ENCODE measurements at regions not wholly inside any gene's neighbourhood (a gene's known extent, or its start where the extent isn't known, plus 50 kb on each side); places are given as distances from the start of the nearest gene placed in this dataset.
A peak's percentile ranks its signal among the peaks of the same experiment; 100 is the strongest.

DNA sequence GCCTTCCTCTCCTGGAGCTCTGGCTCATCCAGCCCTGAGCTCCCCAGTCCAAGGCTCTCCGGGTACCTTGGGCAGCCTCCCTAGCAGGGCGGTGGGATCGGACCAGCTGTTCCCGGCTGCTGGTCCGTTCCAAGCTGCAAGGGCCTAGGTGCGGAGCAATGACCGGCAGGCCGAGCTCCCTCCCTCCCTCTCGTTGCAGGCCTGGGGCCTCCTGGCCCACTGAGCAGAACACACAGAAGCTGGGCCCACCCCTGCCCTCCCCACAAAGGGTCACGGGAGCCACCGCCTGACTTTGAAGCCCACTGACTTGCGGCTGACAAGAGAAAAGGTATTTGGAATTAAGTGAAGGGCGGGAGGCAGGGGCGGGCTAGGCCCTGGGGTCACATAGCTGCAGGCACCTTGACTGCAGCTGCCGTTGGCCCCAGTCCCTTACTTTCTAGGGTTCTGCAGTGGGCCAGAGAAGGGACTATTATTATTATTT, 104.7 kb upstream of the IER5L start:
- Mint-ChIP-seq H3K4me3 (no peak overlapping the region), H3K27ac (no peak overlapping the region), H3K9me3 (no peaks in the 10 kb centered on the region), H3K4me1 (no peaks in the 10 kb centered on the region), H3K27me3 (ENCODE audit: low read depth in 3 of 3) (peaks cover 1 to 2% (median 2%) of the 10 kb centered on the region in 3 donors), H3K36me3 (no peaks in the 10 kb centered on the region)
- no peak for DNase-seq

DNA sequence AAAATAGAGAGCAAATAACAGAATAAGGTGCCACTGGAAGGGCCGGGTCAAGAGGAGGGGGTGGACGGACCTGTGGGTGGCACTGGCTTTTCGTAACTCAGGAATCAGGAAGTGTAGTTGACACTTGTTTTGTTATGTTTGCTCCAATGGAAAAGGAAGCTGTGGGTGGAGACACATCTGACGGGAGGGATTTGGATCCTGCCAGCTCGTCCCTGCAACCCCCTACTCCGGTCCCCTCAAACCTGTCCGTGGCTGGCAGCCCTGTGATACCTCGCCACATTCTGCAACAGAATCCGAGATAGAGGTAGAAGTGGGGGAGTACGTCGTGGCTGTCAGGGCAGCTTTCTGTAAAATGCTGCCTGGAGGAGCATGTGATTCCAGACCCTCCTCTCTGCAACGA, 104.2 kb upstream of the IER5L start:
- DNase-seq: no peak
- no peaks in the 10 kb centered on the region for H3K4me1 Mint-ChIP-seq
- no peak overlapping the region for H3K27ac Mint-ChIP-seq
- H3K27me3 Mint-ChIP-seq (ENCODE audit: low read depth in 3 of 3): peaks cover 1 to 2% (median 2%) of the 10 kb centered on the region in 3 donors
- no peak overlapping the region for H3K4me3 Mint-ChIP-seq
- H3K36me3 Mint-ChIP-seq: no peaks in the 10 kb centered on the region
- no peaks in the 10 kb centered on the region for H3K9me3 Mint-ChIP-seq

DNA sequence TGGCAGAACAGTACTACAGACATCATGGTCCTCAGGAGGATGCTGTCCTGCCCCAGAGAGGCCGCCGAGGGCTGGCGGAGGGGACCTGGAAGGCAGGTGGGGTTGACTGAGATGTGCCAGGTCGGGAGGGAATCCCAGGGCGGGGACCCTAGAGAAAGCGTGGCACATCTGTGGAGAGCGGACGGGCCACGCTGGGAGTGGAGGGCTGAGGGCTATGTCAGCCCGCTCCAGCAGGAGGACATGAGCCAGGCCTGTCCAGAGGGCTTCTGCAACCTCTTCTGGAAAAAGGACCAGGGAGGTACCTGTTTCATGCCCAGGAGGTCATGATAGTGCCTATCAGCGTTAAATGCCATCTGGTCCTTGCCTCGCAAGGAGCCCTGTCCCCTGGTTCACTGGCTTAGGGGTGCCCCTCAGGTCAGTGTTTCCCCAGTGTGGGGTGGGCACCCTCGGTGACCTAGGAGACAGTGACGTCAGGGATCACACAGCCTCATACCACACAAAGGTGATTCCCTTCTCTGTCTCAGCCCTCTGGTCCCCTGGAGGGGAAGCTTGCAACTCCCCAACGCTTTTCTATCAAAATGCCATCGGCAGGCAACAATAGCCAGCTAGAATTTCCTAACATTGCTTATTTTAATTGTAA, 103.6 kb upstream of the IER5L start:
- Mint-ChIP-seq H3K4me1 (no peaks in the 10 kb centered on the region), H3K36me3 (no peaks in the 10 kb centered on the region), H3K9me3 (no peaks in the 10 kb centered on the region), H3K27me3 (ENCODE audit: low read depth in 3 of 3) (peaks cover 4 to 8% (median 5%) of the 10 kb centered on the region in 3 donors), H3K27ac (no peak overlapping the region), H3K4me3 (no peak overlapping the region)
- DNase-seq: no peak

DNA sequence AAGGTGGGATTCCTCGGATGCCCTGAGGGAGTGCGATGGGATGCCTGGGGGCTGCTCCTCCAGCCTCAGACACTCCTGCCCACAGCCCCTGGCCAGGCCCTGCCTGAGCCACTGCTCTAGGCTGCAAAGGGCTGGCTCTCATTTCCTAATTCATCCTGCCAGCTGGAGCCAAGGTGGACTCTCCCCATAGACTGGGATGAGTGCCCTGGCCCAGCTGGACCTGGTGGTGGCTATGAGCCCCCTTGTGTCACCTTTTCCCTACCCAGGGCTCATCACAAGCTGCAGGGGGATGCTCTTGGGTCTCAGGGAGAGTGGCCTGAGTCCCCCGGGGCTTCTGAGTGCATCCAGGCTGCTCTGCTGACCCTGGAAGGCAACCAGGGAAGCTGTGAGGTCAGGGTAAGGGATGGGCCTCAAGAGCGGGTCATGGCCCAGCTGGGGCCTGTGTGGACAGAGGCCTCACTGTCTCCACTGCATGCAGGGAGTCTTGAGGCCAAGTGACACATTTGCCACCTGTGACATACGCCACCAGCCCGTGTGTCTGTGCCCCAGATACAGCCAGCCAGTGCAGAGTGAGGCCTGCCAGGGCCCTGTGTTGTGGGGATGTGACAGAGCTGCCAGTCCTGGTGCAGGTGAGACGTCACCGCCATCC, 102.7 kb upstream of the IER5L start:
- Mint-ChIP-seq H3K9me3 (no peaks in the 10 kb centered on the region), H3K36me3 (no peaks in the 10 kb centered on the region), H3K27me3 (ENCODE audit: low read depth in 3 of 3) (peaks cover 4 to 8% (median 7%) of the 10 kb centered on the region in 3 donors), H3K4me1 (no peaks in the 10 kb centered on the region), H3K27ac (no peak overlapping the region), H3K4me3 (no peak overlapping the region)
- DNase-seq: no peak

DNA sequence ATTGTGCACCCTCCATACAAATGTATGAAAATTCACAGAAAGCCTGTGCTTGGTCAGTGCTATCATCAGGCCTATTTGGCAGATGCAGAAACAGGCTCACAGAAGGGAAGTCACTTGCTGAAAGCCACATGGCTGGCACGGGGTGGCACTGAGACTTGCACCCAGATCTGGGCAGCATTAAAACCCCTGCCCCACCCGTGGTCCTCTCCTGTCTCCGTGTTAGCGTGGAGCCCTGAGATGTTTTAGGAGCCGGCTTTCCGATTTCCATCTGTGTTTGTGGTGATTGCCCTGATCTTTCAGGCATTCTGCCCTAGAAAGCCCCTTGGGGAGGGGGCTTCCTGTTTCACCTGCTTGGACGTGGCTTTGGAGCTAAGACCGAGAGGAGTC, 102.2 kb upstream of the IER5L start:
- DNase-seq: no peak
- Mint-ChIP-seq H3K4me1 (no peaks in the 10 kb centered on the region), H3K36me3 (no peaks in the 10 kb centered on the region), H3K4me3 (no peak overlapping the region), H3K27me3 (ENCODE audit: low read depth in 3 of 3) (peaks cover 4 to 8% (median 7%) of the 10 kb centered on the region in 3 donors), H3K27ac (no peak overlapping the region), H3K9me3 (no peaks in the 10 kb centered on the region)

DNA sequence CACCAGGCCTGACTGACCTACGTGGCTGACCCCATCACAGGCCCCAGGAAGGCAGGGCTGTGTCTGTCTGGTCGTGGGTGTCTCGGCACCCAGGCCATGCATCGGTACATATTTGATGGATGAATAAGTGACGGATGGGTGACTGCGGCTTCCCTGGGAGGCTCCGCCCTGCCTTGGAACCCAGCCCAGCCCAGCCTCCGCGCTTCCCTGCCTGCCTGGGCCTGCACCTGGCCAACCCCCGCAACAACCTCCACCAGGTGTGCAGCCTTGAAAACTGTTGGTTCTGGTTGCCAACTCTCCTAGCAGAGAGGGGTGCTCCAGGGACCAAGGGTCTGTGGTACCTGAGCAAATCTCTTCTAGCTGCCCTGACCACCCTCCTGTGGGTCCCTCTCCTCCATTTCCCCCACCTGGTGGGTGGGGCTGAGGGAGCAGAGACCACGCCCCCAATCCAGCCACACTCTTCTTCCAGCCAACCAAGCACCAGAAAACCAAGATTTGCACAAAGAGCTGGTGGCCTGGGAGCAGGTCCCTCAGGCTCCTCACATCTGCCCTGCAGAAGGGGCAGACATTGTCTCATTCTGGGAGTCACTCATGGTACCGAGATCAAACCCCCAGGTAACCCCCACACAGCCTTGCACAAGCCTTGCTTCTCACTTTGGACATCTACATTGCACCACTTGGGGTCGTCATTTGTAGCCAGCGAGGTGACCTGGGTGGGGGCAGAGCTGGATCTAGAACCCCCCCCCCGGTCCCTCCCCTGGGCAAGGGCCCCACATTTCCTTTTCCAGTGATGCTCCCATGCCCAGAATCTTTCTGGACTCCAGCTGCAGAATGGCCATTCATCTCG, 100.6 kb upstream of the IER5L start:
- no peak overlapping the region for H3K27ac Mint-ChIP-seq
- DNase-seq: no peak
- H3K4me3 Mint-ChIP-seq: no peak overlapping the region
- H3K27me3 Mint-ChIP-seq (ENCODE audit: low read depth in 3 of 3): peaks cover 4 to 8% (median 7%) of the 10 kb centered on the region in 3 donors
- H3K9me3 Mint-ChIP-seq: no peaks in the 10 kb centered on the region
- no peaks in the 10 kb centered on the region for H3K36me3 Mint-ChIP-seq
- no peaks in the 10 kb centered on the region for H3K4me1 Mint-ChIP-seq

DNA sequence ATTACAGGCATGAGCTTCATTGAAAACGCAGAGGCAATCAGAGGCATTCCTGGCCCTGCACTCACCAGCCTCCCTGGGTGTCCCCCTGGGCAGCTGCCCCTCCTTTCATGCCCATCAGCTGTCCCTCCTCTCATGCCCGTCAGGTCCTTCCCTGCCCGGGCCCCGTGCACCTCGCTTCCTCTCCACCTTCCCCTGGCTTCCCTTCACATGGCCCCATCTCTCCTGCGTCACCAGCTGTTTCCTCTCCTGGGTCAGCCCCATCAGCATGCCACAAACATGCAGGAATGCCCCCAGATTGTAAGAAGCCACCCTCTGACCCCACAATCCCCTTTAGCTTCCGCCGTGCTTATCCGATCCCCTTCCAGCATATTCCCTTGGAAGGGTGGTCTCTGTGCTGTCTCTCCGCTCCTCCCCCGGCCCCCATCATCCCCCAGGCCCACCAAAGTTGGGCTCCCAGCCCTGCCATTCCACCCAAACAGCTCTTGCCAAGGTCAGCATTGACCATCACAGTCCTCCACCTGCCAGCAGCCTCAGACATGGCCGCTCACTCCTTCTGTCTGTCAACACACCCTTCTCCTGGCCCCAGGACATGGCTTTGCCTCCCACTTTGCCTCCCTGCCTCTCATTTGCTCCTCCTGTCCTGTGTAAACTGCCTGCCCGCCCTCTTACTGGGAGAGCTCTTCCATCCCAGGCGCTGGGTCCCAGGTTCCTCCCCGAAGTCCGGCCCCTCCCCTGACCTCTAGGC, 98.6 kb upstream of the IER5L start:
- no peak for DNase-seq
- Mint-ChIP-seq H3K4me3 (no peak overlapping the region), H3K4me1 (peaks cover 8 to 11% of the 10 kb centered on the region in 2 donors), H3K9me3 (no peaks in the 10 kb centered on the region), H3K36me3 (no peaks in the 10 kb centered on the region), H3K27ac (no peak overlapping the region), H3K27me3 (ENCODE audit: low read depth in 3 of 3) (peaks cover 4 to 8% (median 7%) of the 10 kb centered on the region in 3 donors)

DNA sequence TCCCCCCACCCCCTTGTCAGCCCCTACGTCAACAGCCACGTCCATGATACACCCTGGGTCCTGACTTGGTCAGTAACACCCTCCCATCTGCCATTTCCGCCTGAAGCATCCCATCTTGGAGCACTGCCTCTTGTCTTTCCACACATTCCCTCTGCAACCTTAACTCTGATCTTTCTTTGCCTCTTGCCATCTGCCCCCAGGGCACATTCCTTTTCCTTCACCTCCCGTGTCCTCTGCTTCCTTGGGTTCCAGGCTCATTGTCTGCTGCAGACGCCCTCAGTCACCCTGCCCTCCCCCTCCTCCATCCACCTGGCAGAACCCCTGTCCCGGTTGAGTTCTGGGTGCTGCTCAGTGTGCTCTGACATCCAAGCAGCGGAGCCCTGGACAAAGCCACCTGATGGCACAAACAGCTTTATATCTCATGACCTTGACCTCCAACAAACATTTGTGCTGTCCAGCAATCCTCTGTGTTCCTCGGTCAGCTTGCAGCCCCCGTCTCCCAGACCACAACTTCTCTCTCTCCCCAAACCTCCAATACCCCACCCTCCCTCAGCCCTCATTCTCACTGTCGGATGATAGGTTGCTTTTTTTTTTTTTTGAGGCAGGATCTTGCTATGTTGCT, 97.7 kb upstream of the IER5L start:
- H3K27ac Mint-ChIP-seq: peak overlapping the region in 1 of 6 donors; percentile 24
- peaks cover 17 to 20% of the 10 kb centered on the region in 2 donors for H3K4me1 Mint-ChIP-seq
- H3K9me3 Mint-ChIP-seq: no peaks in the 10 kb centered on the region
- H3K27me3 Mint-ChIP-seq (ENCODE audit: low read depth in 3 of 3): peaks cover 7 to 11% (median 9%) of the 10 kb centered on the region in 3 donors
- no peaks in the 10 kb centered on the region for H3K36me3 Mint-ChIP-seq
- no peak for DNase-seq
- H3K4me3 Mint-ChIP-seq: no peak overlapping the region

DNA sequence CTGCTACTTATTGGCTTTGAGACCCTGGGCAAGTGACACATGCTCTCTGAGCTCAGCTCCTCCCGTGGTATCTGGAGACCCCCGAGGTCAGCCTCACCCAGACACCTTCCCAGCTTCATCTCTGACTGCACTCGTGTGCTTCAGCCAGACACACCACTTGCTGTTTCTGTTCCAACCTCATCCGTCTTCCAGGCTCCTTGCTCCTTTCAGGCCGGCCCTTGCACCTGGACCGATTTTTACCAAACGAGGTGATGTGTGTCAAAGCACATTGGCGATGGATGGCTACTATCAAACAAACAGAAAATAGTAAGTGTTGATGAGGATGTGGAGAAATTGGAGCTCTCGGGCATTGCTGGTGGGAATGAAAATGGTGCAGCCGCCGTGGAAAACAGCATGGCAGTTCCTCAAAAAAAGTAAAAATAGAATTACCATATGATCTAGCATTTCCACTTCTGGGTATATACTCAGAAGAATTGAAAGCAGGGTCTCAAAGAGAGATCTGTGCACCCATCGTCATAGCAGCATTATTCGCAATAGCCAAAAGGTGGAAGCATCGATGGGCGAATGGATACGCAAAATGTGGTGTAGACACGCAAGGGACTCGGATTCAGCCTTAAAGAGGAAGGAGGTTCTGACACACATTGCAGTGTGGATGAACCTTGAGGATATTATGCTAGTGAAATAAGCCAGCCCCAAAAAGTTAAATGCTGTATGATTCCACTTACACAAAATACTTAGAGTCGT, 96.1 kb upstream of the IER5L start:
- Mint-ChIP-seq H3K36me3 (no peaks in the 10 kb centered on the region), H3K4me1 (peaks cover 26 to 30% of the 10 kb centered on the region in 2 donors), H3K4me3 (no peak overlapping the region), H3K9me3 (no peaks in the 10 kb centered on the region), H3K27me3 (ENCODE audit: low read depth in 3 of 3) (peaks cover 8 to 12% (median 9%) of the 10 kb centered on the region in 3 donors), H3K27ac (no peak overlapping the region)
- no peak for DNase-seq

DNA sequence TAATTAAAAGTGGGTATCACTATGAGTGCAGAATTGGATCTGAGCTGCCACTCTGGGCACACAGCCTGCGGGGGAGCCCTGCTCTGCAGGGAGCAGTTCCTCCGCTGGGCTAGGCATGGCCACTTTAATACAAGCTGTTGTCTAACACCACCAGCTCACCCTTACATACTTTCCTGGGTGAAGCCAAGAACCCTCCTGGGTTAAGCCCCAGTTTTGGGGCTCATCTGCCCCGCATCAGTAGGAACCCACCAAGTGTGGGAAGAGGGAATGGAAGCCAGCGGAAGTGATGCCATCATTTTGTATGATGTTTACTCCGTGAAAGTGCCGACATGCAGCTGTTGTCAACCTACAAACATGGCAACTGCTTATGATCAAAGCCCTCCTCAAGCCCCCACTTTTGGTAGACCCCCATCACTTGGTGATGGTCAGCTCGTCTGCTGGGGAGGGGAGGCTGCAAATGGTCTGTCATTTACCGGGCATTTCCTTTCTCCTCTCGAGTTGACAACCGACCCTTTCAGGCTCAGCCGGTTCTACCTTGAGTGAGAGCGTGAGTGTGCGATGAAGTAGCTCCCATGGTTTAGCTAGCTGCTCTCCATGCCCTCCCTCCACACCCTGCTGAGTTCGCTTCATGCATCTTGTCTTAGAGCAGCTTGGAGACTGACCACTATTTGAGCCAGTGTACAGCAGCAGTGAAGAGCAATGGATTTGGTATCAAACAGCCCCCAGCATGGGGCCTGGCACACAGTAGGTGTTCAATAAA, 95.3 kb upstream of the IER5L start:
- Mint-ChIP-seq H3K4me1 (peaks cover 26 to 30% of the 10 kb centered on the region in 2 donors), H3K36me3 (no peaks in the 10 kb centered on the region), H3K27ac (no peak overlapping the region), H3K27me3 (ENCODE audit: low read depth in 3 of 3) (peaks cover 8 to 12% (median 9%) of the 10 kb centered on the region in 3 donors), H3K4me3 (no peak overlapping the region), H3K9me3 (no peaks in the 10 kb centered on the region)
- no peak for DNase-seq

DNA sequence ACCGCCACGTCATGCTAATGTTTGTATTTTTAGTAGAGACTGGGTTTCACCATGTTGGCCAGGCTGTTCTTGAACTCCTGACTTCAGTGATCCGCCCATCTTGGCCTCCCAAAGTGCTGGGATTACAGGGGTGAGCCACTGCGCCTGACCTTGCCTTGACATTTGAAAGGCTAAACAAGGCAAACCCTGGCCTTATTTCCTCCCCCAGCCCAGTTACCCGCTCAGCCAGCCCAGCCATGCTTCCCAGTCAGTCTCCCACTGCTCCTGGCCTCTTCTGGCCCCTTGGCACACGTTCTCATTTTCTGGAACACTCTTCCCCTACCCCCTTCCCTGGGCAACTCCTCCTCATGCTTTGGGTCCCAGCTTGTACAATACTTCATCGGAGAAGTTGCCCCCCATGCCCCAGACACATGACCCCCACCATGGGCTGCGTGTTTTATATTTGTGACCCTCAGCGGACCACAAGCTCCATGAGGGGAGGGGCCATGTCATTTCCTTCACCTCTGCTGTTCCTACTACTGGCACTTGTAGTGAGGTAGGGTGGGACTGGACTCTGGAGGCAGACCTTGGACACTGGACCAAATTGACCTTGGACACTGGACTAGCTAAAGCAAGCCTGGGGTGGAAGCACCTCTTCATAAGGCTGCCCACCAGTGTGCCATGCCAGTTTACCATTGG, 94.4 kb upstream of the IER5L start:
- H3K36me3 Mint-ChIP-seq: no peaks in the 10 kb centered on the region
- peaks cover 26 to 30% of the 10 kb centered on the region in 2 donors for H3K4me1 Mint-ChIP-seq
- peak overlapping the region in 4 of 5 donors; percentile 24 to 87 (median 57) for H3K4me3 Mint-ChIP-seq
- DNase-seq: no peak
- H3K27me3 Mint-ChIP-seq (ENCODE audit: low read depth in 3 of 3): peaks cover 8 to 10% (median 9%) of the 10 kb centered on the region in 3 donors
- H3K9me3 Mint-ChIP-seq: no peaks in the 10 kb centered on the region
- no peak overlapping the region for H3K27ac Mint-ChIP-seq
